Keratinocyte (primary cell): ENCODE measurements at regions not wholly inside any gene's neighbourhood (a gene's known extent, or its start where the extent isn't known, plus 50 kb on each side); places are given as distances from the start of the nearest gene placed in this dataset.

ENCODE experiments used
- DNase-seq: peaks from one replicate; pipeline ENCODE4 v3.0.0-alpha.2; 2011; ENCODE audit warnings: low read depth, missing footprints, low spot score
- FAIRE-seq: peaks from 2 replicates; lab custom pipeline; 2011; peaks lifted over from hg19 to GRCh38; lab: Jason Lieb, UNC
- H2AFZ ChIP-seq: 2 replicates; pipeline ENCODE4 v1.6.0; 2012; ENCODE audit warnings: low read length, control low read depth, inconsistent platforms; ENCODE audit not compliant: control insufficient read depth
- H3K27ac ChIP-seq: 2 replicates; pipeline ENCODE4 v1.5.1; 2011; ENCODE audit warnings: low read length; ENCODE audit not compliant: control insufficient read depth, insufficient read depth
- H3K27me3 ChIP-seq: 3 replicates; pipeline ENCODE4 v1.6.0; 2011; ENCODE audit warnings: low read length; ENCODE audit not compliant: control insufficient read depth, insufficient read depth; ENCODE audit errors: extremely low read depth
- H3K36me3 ChIP-seq, 2 experiments: 2 replicates in 1 of 2; 3 replicates in 1 of 2; pipeline ENCODE4 v1.5.1; 2011; ENCODE audit warnings: low read length in 2 of 2, mild to moderate bottlenecking in 1 of 2; ENCODE audit not compliant: control insufficient read depth in 2 of 2, insufficient read depth in 2 of 2; ENCODE audit errors: extremely low read depth in 1 of 2
- H3K4me1 ChIP-seq: 3 replicates; pipeline ENCODE4 v1.5.1; 2011; ENCODE audit warnings: low read length; ENCODE audit not compliant: control insufficient read depth, insufficient read depth; ENCODE audit errors: extremely low read depth
- H3K4me2 ChIP-seq: 3 replicates; pipeline ENCODE4 v1.6.0; 2011; ENCODE audit warnings: low read depth, low read length; ENCODE audit not compliant: control insufficient read depth, insufficient read depth; ENCODE audit errors: extremely low read depth
- H3K4me3 ChIP-seq, 3 experiments: fragments of 200-600 bp in 1 of 3; sonication (generic) in 1 of 3; 2 replicates in 2 of 3; 3 replicates in 1 of 3; pipeline ENCODE4 v1.5.1; 2011 to 2016; ENCODE audit warnings: low read length in 3 of 3, mild to moderate bottlenecking in 3 of 3, control low read depth in 2 of 3, inconsistent platforms in 1 of 3, low read depth in 1 of 3, mixed read lengths in 1 of 3, mixed run types in 1 of 3, moderate library complexity in 1 of 3; ENCODE audit not compliant: control insufficient read depth in 2 of 3, insufficient read depth in 2 of 3; ENCODE audit errors: extremely low read depth in 1 of 3
- H3K79me2 ChIP-seq: 2 replicates; pipeline ENCODE4 v1.6.0; 2012; ENCODE audit warnings: low read length; ENCODE audit not compliant: control insufficient read depth, insufficient read depth
- H3K9ac ChIP-seq: 3 replicates; pipeline ENCODE4 v1.6.0; 2011; ENCODE audit warnings: low read length; ENCODE audit not compliant: control insufficient read depth, insufficient read depth; ENCODE audit errors: extremely low read depth
- H3K9me1 ChIP-seq: 3 replicates; pipeline ENCODE4 v1.6.0; 2011; ENCODE audit warnings: low read length; ENCODE audit not compliant: control insufficient read depth, insufficient read depth; ENCODE audit errors: extremely low read depth
- H3K9me3 ChIP-seq: 2 replicates; pipeline ENCODE4 v1.5.1; 2012; ENCODE audit warnings: low read depth, low read length; ENCODE audit not compliant: control insufficient read depth
- H4K20me1 ChIP-seq: 3 replicates; pipeline ENCODE4 v1.6.0; 2011; ENCODE audit warnings: low read length; ENCODE audit not compliant: control insufficient read depth, insufficient read depth; ENCODE audit errors: extremely low read depth
- CTCF ChIP-seq, 3 experiments: IDR thresholded peaks in 1 of 3; conservative IDR thresholded peaks in 1 of 3; optimal IDR thresholded peaks in 1 of 3; 2 replicates in 2 of 3; 3 replicates in 1 of 3; pipeline versions ENCODE3 to v1.5.1; 2011; ENCODE audit warnings: low read length in 3 of 3, mild to moderate bottlenecking in 3 of 3, moderate library complexity in 2 of 3, control low read depth in 1 of 3, inconsistent platforms in 1 of 3; ENCODE audit not compliant: insufficient read depth in 2 of 3; ENCODE audit errors: extremely low read depth in 1 of 3
- EZH2 ChIP-seq: IDR thresholded peaks from one replicate; pipeline ENCODE4 v1.6.1; 2012; ENCODE audit warnings: inconsistent platforms, mild to moderate bottlenecking, low read length, moderate library complexity
- dilution Hi-C: fragments of 300-500 bp; cut with MboI; formaldehyde crosslinking; loops from one replicate; pipeline ENCODE4 v1.7.0; 2020; ENCODE audit warnings: low sequenced_read_pairs; ENCODE audit not compliant: extremely low pct_ligation_motif_present

- no peak overlapping the region for H3K4me2 ChIP-seq
- peaks cover 19% of the 10 kb centered on the region for H3K9me3 ChIP-seq
- no peak overlapping the region for H3K4me3 ChIP-seq
- TF ChIP-seq CTCF (optimal IDR thresholded peaks at IDR 0.05 in 1 of 3, IDR thresholded peaks at IDR 0.05 in 1 of 3, conservative IDR thresholded peaks at IDR 0.05 in 1 of 3; ENCODE audit: extremely low read depth in 1 of 3, insufficient read depth in 2 of 3, low read length in 3 of 3) (no peak), EZH2 (no peak)
- dilution Hi-C loops: no loop called here
- H3K4me1 ChIP-seq: no peaks in the 10 kb centered on the region
- FAIRE-seq: no peak
- H4K20me1 ChIP-seq: no peaks in the 10 kb centered on the region
- no peaks in the 10 kb centered on the region for H3K36me3 ChIP-seq
- no peaks in the 10 kb centered on the region for H3K9me1 ChIP-seq
- H3K27me3 ChIP-seq: no peaks in the 10 kb centered on the region
- H3K9ac ChIP-seq: no peak overlapping the region
- no peaks in the 10 kb centered on the region for H3K79me2 ChIP-seq
- no peak for DNase-seq
- no peak overlapping the region for H3K27ac ChIP-seq
- no peak overlapping the region for H2AFZ ChIP-seq
These were observed 587.7 kb downstream of the BRD1 start for GRCh38 chr22:49240016-49240380.

GRCh38 chr22:49239264-49240015 is 588.2 kb downstream of the BRD1 start:
- no peaks in the 10 kb centered on the region for H3K9me1 ChIP-seq
- no peak overlapping the region for H3K4me3 ChIP-seq
- no peak overlapping the region for H3K27ac ChIP-seq
- no peak overlapping the region for H2AFZ ChIP-seq
- no peaks in the 10 kb centered on the region for H3K79me2 ChIP-seq
- DNase-seq: no peak
- dilution Hi-C loops: no loop called here
- H4K20me1 ChIP-seq: no peaks in the 10 kb centered on the region
- H3K4me1 ChIP-seq: no peaks in the 10 kb centered on the region
- H3K36me3 ChIP-seq: no peaks in the 10 kb centered on the region
- FAIRE-seq: no peak
- H3K4me2 ChIP-seq: no peak overlapping the region
- H3K9me3 ChIP-seq: peaks cover 19% of the 10 kb centered on the region
- no peaks in the 10 kb centered on the region for H3K27me3 ChIP-seq
- TF ChIP-seq EZH2: no peak
- no peak overlapping the region for H3K9ac ChIP-seq
